Erythroblast (primary cell): ENCODE measurements at regions not wholly inside any gene's neighbourhood (a gene's known extent, or its start where the extent isn't known, plus 50 kb on each side); places are given as distances from the start of the nearest gene placed in this dataset.

Experiments
- GATA1 ChIP-seq: IDR thresholded peaks from 2 replicates; pipeline ENCODE4 v1.6.1; 2011; ENCODE audit warnings: low read depth, mild to moderate bottlenecking, control low read depth, low read length, moderate library complexity
- POLR2A ChIP-seq: IDR thresholded peaks from 2 replicates; pipeline ENCODE4 v1.6.1; 2011; ENCODE audit warnings: mild to moderate bottlenecking, low read length

DNA sequence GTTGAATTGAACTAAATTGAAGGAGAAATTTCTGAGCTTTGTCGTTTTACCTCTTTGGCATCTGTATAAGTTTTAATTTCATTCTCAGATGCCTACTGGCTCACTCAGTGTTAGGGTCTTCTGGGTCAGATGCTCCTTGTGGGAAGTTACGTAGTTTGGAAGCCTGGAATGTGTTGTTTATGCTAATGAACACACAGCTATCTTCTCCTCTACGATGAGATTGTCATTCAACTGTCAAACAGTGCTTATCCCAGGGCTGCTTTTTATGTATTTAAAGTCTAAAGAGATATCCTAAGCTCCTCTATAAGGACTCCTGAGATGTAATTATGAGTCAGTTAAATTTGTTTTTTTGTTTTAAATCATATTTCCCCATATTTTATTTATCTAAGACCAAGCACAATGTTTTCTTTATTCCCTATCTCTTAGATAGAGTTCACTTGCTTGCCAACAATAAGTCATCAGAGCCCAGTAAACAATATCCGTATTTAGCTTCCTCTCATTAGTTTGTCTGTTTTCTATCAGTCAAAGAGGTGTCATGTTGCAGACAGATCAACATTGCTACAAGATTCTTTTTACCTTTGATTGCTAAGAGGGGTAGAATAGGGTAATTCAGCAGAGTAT is 368.0 kb upstream of the PDE3A start:
- no peak for TF ChIP-seq POLR2A
- TF ChIP-seq GATA1, result no peak
